MCF 10A (cell line): ENCODE measurements at regions not wholly inside any gene's neighbourhood (a gene's known extent, or its start where the extent isn't known, plus 50 kb on each side); places are given as distances from the start of the nearest gene placed in this dataset.

Experiments
- BruUV-seq: library from RNA; stranded (reverse); fragments of 400-500 nt; replicated peaks from 2 replicates; lab custom pipeline; 2021; lab: Mats Ljungman, UMichigan
- CTCF ChIA-PET: fragments of 300-600 bp; sonication (Branson Sonifier 250); formaldehyde crosslinking; extraction: SDS; loops from one replicate; lab custom pipeline; 2021; ENCODE audit warnings: antibody characterized with exemption, inconsistent platforms; lab: Yijun Ruan, JAX
- POLR2A ChIA-PET: fragments of 300-600, 350-650 bp; sonication (Branson Sonifier 250); formaldehyde crosslinking; extraction: SDS; loops from one replicate; lab custom pipeline; 2020; ENCODE audit warnings: antibody characterized with exemption, inconsistent platforms; lab: Yijun Ruan, JAX
- DNase-seq: peaks from one replicate; pipeline ENCODE4 v3.0.0-alpha.2; 2018; ENCODE audit not compliant: unreplicated experiment
- H3K27ac Mint-ChIP-seq: one replicate; pipeline ENCODE4 v1.8.0; 2022; ENCODE audit warnings: mild to moderate bottlenecking, low read depth, mixed read lengths; ENCODE audit not compliant: unreplicated experiment
- H3K27me3 Mint-ChIP-seq: one replicate; pipeline ENCODE4 v1.8.0; 2022; ENCODE audit warnings: mixed read lengths; ENCODE audit not compliant: insufficient read depth, unreplicated experiment
- H3K36me3 Mint-ChIP-seq: one replicate; pipeline ENCODE4 v1.8.0; 2022; ENCODE audit warnings: mild to moderate bottlenecking, moderate library complexity, mixed read lengths; ENCODE audit not compliant: insufficient read depth, unreplicated experiment
- H3K4me1 Mint-ChIP-seq: one replicate; pipeline ENCODE4 v1.8.0; 2022; ENCODE audit warnings: mixed read lengths; ENCODE audit not compliant: insufficient read depth, unreplicated experiment
- H3K4me3 Mint-ChIP-seq: one replicate; pipeline ENCODE4 v1.8.0; 2022; ENCODE audit warnings: mild to moderate bottlenecking, moderate library complexity, mixed read lengths; ENCODE audit not compliant: unreplicated experiment
- H3K9me3 Mint-ChIP-seq: one replicate; pipeline ENCODE4 v1.8.0; 2022; ENCODE audit warnings: mixed read lengths; ENCODE audit not compliant: unreplicated experiment
- intact Hi-C: fragments of 100-400 bp; cut with micrococcal nuclease; formaldehyde crosslinking; loops from 2 replicates; pipeline ENCODE4 v1.14.1; 2022
- TF ChIP-seq, protein P1 (sequence below): fragments of 200-600 bp; IDR thresholded peaks from one replicate; pipeline ENCODE4 v1.8.0; 2022; ENCODE audit warnings: antibody characterized with exemption, mild to moderate bottlenecking; ENCODE audit not compliant: unreplicated experiment

DNA sequence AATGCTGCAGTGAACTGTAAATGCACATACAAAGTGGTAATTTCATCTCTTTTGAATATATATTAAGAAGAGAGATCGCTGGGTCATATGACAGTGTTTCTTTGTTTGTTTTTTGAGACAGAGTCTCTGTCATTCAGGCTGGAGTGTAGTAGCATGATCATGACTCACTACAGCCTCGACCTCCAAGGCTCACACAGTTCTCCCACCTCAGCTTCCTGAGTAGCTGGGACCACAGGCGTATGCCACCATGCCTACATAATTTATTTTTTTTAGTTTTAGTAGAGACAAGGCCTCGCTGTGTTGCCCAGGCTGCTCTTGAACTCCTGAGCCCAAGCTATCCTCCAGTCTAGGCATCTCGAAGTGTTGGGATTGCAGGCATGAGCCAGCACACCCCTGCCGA, 62.4 kb upstream of the ACSS3 start:
- H3K36me3 Mint-ChIP-seq: no peaks in the 10 kb centered on the region
- H3K27me3 Mint-ChIP-seq: peaks cover 61% of the 10 kb centered on the region
- ChIA-PET POLR2A (no interaction called here), CTCF (no interaction called here)
- intact Hi-C loops: no loop called here
- no TSS peak for BruUV-seq
- H3K9me3 Mint-ChIP-seq: no peaks in the 10 kb centered on the region
- TF ChIP-seq, protein P1, sequence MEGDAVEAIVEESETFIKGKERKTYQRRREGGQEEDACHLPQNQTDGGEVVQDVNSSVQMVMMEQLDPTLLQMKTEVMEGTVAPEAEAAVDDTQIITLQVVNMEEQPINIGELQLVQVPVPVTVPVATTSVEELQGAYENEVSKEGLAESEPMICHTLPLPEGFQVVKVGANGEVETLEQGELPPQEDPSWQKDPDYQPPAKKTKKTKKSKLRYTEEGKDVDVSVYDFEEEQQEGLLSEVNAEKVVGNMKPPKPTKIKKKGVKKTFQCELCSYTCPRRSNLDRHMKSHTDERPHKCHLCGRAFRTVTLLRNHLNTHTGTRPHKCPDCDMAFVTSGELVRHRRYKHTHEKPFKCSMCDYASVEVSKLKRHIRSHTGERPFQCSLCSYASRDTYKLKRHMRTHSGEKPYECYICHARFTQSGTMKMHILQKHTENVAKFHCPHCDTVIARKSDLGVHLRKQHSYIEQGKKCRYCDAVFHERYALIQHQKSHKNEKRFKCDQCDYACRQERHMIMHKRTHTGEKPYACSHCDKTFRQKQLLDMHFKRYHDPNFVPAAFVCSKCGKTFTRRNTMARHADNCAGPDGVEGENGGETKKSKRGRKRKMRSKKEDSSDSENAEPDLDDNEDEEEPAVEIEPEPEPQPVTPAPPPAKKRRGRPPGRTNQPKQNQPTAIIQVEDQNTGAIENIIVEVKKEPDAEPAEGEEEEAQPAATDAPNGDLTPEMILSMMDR: no peak
- no peak for DNase-seq
- H3K27ac Mint-ChIP-seq: no peak overlapping the region
- H3K4me1 Mint-ChIP-seq: no peaks in the 10 kb centered on the region
- H3K4me3 Mint-ChIP-seq: no peak overlapping the region

DNA sequence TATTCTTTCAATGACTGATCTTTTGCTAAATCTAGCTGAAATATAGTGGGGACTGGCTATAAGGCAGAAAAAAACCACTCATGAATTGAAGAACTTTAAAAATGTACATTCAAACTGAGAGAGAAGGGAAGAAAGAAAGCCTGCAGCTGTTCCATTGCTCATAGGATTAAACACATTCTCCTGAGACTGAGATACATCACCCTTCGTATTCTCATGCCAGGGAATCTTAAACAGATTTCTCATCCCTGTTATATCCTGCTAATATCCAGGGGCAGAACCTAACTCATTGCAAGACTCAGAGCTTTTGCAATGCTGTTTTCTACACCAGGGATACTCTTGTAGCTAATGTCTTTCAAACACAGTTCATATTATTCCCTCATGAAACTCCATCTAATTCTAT, 67.2 kb upstream of the ACSS3 start:
- POLR2A ChIA-PET: no interaction called here
- Mint-ChIP-seq H3K27me3 (peaks cover 66% of the 10 kb centered on the region), H3K4me1 (no peaks in the 10 kb centered on the region), H3K27ac (no peak overlapping the region), H3K36me3 (no peaks in the 10 kb centered on the region), H3K4me3 (no peak overlapping the region), H3K9me3 (no peaks in the 10 kb centered on the region)
- intact Hi-C loops: no loop called here
- CTCF ChIA-PET: no interaction called here
- BruUV-seq: no TSS peak
- no peak for DNase-seq
- TF ChIP-seq, protein P1: no peak

DNA sequence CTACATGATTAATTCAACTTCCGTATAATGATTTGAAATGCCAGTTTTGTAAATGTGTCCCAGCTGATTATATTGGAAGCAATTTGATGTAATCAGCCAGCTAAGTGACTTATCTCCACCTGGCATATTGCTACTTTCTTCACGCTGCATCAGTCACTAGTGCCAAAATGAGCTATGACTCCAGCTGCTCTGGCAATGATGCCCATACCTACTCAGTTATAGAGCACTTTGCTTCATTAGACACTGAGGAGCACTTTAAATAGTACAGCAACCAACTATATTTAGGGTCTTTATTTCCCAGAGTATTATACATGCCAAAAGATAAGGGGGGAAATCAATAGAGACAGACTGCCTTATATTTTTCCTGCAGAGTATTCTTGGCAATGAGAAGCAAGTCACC, 67.9 kb upstream of the LIN7A start:
- Mint-ChIP-seq H3K27me3 (peaks cover 26% of the 10 kb centered on the region), H3K4me3 (no peak overlapping the region), H3K27ac (no peak overlapping the region), H3K4me1 (no peaks in the 10 kb centered on the region), H3K9me3 (no peaks in the 10 kb centered on the region), H3K36me3 (no peaks in the 10 kb centered on the region)
- TF ChIP-seq, protein P1: no peak
- BruUV-seq: no TSS peak
- ChIA-PET POLR2A (no interaction called here), CTCF (no interaction called here)
- intact Hi-C loops: no loop called here
- DNase-seq: no peak

DNA sequence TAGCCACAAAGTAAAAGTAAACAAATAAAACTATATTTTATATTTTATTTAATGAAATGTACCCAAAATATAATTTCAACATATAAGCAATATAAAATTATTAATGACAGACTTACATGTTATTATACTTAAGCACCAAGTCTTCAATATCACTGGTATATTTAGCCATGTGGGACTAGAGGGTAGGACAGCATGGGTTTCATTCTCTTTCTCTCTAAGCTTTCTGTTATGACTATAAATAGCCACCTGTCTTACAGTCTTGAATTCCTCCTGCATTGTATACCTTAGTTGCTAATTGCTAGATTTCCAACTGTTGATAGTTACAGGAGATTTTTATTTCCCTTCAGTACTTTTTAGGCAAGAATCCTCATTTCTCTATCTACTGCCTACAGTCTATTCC, 63.1 kb upstream of the LIN7A start:
- Mint-ChIP-seq H3K36me3 (no peaks in the 10 kb centered on the region), H3K4me3 (no peak overlapping the region), H3K9me3 (no peaks in the 10 kb centered on the region), H3K27me3 (peaks cover 21% of the 10 kb centered on the region), H3K27ac (no peak overlapping the region), H3K4me1 (no peaks in the 10 kb centered on the region)
- DNase-seq: no peak
- BruUV-seq: no TSS peak
- POLR2A ChIA-PET: no interaction called here
- TF ChIP-seq, protein P1: no peak
- intact Hi-C loops: no loop called here
- CTCF ChIA-PET: interaction anchor here (0.6 kb wide), 1 partner anchor 155 kb away, joined by 3 read pairs; no protein-coding TSS in a partner anchor
